GM12864 (cell line): ENCODE measurements at regions not wholly inside any gene's neighbourhood (a gene's known extent, or its start where the extent isn't known, plus 50 kb on each side); places are given as distances from the start of the nearest gene placed in this dataset.

Experiments
- DNase-seq: peaks from one replicate; pipeline ENCODE4 v3.0.0-alpha.2; 2011; ENCODE audit warnings: low read depth
- H3K4me3 ChIP-seq: 2 replicates; pipeline ENCODE4 v1.5.1; 2011; ENCODE audit warnings: mild to moderate bottlenecking, low read depth, low read length, control low read depth
- TF ChIP-seq, protein P1 (sequence below): IDR thresholded peaks from 2 replicates; pipeline ENCODE4 v1.5.1; 2011; ENCODE audit warnings: low read depth, mild to moderate bottlenecking, moderate library complexity, low read length, control low read depth, inconsistent platforms; ENCODE audit errors: missing control alignments

DNA sequence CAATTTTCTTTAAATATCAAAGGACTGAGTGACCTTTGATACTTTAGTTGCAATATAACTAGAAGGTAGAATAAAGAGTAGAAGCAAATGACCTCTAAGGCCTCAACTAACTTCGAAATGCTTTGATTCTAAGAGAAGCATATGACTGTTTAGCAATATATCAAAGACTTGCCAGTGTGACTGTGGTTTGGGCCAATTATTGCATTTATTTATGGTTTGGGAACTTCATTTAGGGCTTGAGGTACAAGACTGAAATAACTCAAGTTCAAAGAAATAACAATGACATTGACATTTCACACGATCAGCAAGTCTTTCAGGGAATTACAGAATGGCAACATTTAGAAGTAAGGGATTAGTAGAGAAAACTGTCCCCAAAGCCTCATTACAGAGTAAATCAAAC is 709.7 kb upstream of the LRRC4C start:
- TF ChIP-seq, protein P1, sequence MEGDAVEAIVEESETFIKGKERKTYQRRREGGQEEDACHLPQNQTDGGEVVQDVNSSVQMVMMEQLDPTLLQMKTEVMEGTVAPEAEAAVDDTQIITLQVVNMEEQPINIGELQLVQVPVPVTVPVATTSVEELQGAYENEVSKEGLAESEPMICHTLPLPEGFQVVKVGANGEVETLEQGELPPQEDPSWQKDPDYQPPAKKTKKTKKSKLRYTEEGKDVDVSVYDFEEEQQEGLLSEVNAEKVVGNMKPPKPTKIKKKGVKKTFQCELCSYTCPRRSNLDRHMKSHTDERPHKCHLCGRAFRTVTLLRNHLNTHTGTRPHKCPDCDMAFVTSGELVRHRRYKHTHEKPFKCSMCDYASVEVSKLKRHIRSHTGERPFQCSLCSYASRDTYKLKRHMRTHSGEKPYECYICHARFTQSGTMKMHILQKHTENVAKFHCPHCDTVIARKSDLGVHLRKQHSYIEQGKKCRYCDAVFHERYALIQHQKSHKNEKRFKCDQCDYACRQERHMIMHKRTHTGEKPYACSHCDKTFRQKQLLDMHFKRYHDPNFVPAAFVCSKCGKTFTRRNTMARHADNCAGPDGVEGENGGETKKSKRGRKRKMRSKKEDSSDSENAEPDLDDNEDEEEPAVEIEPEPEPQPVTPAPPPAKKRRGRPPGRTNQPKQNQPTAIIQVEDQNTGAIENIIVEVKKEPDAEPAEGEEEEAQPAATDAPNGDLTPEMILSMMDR, result no peak
- no peak for DNase-seq
- H3K4me3 ChIP-seq, result no peak overlapping the region

DNA sequence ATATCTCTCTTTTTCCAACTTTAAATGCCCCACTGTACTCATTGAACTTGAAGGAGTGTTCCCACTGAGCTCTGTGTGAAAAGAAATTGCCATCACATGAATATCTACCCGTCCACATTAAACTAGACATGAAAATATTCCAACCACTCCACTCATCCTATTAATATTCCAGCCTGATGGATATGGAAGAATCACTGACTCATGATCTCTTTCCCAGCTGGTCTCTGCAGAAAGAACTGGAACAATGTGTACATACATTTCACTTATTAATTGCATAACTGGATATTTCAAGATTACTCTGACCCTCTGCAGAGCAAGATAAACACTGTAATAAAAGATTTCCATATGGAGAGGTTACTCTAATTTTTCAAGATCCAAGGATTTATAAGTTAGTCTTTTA is 711.1 kb upstream of the LRRC4C start:
- no peak for DNase-seq
- TF ChIP-seq, protein P1, result no peak
- H3K4me3 ChIP-seq, result no peak overlapping the region

DNA sequence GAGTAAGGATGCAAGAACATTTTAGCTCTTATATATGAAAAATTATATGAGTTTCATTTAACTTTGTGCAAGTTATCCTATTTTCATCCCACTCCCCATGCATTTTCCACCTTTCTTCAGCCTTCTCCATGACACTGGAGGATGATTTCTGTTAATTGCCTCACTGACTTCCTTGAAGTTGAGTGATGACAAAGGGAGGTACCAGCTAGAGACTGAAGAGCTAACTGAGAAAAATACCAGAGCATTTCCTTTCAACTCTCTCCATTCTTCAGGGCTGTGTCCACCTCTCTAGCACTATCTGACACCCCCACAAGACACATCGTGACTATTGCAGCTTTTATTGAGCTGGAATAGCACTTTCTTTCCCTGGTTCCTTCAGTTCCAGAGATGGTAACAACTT is 711.6 kb upstream of the LRRC4C start:
- H3K4me3 ChIP-seq, result no peak overlapping the region
- TF ChIP-seq, protein P1, result no peak
- DNase-seq, result no peak

DNA sequence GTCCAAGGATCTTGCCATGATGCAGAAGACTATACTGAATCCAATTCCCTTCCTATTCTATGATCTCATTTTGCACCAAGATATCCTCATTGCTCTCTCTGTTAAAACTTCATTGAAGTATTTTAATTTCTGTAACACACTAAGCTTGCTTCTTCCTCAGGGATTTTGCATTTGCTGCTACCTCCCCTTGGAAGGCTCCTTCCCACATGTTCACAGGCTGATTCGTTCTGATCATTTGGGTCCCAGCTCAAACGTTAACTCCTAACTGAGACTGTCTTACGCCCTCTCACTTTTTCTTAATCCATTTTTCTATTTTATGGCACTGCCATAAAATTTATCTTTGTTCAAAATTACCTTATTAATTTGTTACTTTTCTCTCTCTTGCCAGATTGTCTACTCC is 713.0 kb upstream of the LRRC4C start:
- no peak for DNase-seq
- TF ChIP-seq, protein P1, result no peak
- H3K4me3 ChIP-seq, result no peak overlapping the region

DNA sequence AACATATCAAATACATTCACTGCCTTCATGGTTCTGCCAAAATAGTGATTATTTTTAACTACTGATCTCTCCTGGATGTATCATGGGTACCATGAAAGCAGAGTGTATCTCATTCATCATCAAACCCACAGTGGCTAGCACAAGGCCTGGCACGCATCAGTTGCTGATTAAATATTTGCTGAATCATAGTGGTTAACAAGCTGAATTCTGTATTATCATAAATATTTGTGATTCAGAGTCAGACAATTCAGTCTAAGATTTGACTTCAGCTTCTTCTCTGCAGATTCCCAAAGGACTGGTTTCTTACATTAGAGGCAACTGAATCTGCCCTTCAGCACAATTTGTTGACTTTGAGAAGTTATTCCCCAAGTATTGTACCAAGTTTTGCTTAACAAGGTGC is 715.8 kb upstream of the LRRC4C start:
- no peak for DNase-seq
- no peak overlapping the region for H3K4me3 ChIP-seq
- TF ChIP-seq, protein P1, result no peak

DNA sequence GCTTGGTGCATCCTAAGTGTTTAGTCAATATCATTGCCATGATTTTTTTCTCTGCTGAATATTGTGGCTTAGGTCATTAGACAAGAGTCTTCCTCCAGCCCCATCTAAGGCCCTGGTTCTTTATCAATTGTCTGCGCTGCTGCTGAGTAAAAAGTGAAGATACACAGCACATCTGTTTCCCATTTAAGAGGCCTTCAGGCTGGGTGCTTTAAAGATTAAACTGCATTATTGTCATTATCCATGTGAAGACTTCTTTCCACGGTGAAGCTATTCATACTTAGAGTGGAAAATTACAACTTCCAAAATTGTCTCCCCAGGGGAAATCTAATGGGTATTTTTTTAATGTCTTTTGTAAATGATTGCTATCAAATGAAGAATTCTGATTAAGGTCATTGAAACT is 719.8 kb upstream of the LRRC4C start:
- H3K4me3 ChIP-seq, result no peak overlapping the region
- DNase-seq, result no peak
- TF ChIP-seq, protein P1, result no peak

DNA sequence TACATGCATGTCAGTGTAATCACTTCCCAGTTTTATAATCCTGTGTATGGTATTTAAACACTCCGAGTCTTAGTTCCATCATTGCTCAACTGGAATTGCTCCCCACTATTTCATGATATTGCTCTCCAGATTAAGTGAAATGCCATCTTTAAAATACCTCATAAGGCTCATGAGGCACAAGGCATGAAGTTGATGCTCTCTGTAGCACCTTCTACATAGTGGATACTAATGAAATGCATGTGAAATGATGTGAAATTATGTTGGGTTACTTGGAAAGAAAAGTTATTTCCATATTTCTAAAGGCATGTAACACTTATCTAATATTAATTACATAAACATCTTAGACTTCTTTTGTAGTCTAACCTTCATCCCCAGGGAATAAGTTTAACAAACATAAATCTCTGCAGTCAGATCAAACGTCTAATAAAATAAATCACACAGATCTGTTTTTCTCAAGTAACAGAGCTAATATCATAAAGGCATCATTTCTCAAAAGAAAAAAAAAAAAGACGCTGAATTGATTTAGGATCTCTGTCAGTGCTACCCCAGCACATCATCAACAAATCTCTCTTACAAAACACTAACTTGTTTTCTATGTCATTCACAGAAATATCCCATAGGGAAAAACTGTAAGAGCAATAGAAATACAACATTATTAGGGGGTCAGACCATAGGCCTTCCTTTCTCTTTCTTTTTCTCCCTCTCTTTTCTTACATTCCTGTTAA is 736.0 kb upstream of the LRRC4C start:
- no peak overlapping the region for H3K4me3 ChIP-seq
- no peak for DNase-seq
- TF ChIP-seq, protein P1, result no peak
